GM03348 (cell line): ENCODE measurements at regions not wholly inside any gene's neighbourhood (a gene's known extent, or its start where the extent isn't known, plus 50 kb on each side); places are given as distances from the start of the nearest gene placed in this dataset.

ENCODE experiments used
- DNase-seq: peaks from one replicate; pipeline ENCODE4 v3.0.0; 2012; ENCODE audit warnings: low spot score

DNA sequence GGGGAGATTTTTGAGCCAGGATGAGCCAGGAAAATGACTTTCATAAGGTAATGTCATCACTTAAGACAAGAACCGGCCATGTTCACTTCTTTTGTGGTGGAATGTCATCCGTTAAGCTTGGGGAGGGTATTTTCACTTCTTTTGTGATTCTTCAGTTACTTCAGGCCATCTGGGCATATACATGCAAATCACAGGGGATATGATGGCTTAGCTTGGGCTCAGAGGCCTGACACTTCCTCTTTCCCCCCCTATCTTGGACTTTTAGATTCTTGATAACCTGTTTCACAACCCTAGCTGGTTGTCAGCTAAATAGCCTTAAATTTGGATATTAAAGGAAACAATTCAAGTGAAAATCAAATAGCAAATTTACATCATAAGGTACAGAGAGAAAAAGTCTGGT is 986.0 kb downstream of the NLGN4Y start:
- no peak for DNase-seq

DNA sequence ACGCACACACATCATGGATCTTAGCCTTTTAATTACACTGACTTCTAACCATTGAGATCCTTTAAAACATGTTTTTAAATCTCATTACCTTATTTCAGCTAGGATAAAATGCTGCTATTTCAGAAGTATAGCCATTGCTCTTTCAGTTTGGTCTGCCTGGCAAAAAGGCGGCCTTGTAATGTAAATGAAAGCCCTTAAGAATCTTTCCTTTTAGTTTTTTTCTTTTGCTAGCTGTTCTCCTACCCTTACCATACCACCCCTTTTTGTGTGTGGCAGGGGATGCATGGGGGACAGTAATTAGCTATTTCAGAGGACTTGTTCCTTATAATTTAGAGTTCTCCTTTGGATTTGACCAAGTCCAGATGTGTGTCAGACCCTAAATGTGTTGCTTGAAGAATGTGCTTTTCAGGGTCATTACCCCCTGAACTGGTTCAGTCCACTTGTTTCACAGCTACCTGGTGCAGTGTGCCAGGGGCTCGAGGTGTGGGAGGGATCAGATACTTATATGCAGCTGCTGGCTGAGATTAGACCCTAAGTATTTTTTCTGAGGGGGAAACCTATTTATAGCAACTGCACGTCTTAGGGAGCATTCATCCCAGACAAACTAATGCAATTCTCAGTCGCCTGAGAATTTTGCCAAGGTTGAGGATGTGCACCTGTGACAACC is 986.8 kb downstream of the NLGN4Y start:
- DNase-seq = no peak

DNA sequence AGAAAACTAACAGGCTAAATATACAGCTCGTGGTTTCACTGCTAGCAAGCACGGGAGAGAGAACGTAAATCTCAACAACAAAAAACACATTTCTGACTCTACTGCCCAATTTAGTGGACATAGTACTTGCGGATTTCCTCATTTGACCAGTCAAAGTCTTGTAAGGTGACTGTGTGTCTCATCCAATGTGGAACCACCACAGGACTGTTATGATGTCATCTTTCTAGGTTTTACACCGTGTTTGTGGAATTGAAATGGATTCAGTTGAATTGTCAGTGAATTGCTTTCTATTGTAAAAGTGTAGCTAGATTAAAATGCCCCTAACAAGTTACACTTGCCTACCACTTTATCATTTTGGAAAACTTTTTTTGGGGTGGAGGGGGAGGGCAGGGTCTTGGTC is 1010.8 kb downstream of the NLGN4Y start:
- DNase-seq = no peak

DNA sequence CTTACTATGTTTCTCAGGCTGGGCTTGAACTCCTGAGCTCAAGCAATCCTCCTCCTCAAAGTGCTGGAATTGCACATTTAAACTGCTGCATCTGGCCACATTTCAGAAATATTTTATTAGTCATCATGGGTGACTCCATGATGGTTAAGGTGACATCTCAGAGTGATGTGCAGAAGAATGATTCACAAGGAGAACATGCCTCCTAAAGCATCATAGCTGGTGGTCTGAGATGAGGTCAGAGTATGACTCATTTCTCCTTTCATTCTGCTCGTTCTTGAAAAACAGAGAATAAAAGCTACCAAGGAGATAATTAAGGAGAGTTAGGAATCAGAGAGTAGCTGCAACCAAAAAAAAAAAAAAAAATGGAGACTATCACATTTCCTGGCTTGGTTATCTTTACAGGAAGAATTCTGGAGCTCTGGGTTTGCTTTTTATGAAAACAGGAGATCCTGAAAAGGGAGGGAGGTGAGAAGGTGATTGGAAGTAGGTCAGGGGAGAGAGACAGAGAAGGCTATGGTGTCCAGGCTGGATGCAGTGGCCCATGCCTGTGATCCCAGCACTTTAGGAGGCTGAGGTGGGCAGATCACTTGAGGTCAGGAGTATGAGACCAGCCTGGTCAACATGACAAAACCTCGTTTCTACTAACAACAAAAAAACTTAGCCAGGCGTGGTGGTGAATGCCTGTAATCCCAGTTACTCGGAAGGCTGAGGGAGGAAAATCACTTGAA is 1011.6 kb downstream of the NLGN4Y start:
- peak; percentile 67 for DNase-seq

DNA sequence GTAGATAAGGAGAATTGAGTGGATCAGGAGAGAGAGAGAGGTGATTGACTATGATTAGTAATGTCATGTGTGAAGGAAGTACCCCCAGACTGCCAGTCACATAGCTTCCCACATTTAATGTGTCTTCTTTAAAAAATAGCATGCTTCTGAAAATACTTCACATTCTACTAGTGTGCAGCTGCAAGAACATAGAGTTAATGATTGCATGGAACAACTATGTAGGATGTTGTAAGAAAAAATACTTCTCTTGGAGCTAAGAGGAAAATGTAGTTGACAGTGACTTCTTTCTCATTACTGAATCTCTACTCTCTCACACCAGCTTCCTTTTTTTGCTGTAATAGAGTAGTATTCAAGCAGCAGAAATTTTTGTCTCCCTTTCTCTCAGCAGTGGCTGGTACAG is 1016.2 kb downstream of the NLGN4Y start:
- DNase-seq = peak; percentile 9

DNA sequence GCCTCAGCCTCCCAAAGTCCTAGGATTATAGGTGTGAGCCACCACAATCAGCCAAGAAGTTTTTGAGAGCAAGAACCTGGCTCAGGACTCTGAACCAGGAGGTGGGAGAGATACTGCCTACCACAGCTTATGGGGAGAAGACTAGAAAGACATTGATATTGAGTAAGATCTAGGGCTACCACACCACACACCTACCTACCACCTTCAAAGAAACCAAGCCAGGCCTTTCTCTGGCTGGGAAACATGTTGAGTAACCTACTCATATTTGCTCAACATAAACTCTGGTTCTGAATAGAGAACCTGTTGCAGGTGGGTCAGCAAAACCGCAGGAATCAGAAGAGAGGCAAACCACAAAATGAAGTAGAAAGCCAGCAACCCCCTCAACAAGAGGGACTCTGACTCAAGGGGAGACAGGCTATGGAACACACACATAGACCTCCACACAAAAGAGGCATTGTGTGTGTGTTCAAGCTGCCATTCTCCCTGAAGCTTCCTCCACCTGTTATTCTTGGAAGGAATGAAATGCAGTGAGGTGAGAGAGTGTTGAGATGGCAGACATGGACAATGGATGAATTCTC is 1021.9 kb downstream of the NLGN4Y start:
- no peak for DNase-seq

DNA sequence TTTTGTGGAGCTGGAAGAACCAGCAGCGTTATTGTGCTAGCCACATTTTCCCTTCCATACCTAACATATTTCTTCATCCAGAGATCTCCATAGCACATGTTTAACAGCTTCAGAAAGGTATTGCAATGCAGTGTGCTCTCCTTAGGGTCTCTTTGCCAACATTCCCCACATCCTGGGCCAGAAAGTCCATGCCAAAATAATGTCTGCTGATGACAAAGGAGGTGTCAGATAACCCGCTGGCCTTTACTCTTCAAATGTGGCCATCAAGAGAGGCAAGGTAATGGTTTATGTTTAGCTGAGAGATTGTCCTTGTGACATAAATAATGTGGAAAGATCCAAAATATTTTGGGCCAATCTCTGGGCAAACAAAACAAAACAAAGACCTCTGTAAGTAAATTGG is 1027.7 kb downstream of the NLGN4Y start:
- DNase-seq = no peak

DNA sequence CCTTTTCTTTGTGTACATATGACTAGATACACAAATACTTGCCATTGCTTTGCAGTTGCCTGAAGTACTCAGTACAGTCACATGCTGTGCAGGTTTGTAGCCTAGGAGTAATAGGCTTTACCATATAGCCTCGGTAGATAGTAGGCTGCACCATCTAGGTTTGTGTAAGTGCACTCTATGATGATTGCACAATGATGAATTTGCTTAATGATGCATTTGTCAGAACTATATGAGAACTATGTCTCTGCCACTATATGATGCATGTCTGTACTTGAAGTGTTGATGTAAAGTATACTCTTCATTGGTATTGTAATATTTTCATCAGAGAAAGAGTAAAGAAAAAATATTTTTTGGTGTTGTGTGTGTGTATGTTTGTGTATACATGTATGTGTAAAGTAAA is 1030.7 kb downstream of the NLGN4Y start:
- DNase-seq = no peak

DNA sequence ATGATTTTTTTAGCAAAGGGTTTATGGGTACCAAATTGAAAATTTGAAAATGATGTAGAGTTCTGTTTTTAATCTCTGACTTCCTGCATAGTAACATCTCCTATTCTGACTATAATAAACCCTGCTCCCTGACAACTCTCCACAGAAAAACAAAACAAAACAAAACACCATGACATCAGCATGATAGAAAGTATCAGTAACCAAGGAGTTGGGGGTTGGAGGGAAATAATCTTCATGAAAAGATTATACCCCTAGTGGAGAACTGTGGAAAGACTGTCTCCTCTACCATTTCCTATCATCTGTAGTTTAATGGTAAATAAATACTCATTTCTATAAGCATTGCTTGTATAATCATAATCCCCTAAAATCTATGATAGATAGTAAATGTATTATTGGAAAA is 1034.8 kb downstream of the NLGN4Y start:
- no peak for DNase-seq

DNA sequence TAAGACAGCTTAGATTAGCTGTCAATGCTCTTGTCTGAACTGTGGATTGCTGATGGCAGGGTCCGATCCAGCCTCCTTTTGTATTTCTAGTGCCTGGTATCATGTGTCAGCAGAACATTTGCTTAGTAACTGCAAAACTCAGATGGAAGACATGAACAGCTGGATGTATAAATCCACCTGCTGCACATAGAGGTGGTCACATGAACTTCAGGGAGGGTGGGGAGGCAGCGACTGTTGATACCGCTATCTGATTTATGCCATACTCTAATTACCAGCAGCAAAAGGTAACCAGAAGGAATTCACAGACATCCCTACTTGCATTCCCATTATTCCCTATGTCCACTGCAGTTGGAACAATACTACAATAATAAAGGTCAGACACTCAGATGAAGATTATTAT is 1036.5 kb downstream of the NLGN4Y start:
- no peak for DNase-seq

DNA sequence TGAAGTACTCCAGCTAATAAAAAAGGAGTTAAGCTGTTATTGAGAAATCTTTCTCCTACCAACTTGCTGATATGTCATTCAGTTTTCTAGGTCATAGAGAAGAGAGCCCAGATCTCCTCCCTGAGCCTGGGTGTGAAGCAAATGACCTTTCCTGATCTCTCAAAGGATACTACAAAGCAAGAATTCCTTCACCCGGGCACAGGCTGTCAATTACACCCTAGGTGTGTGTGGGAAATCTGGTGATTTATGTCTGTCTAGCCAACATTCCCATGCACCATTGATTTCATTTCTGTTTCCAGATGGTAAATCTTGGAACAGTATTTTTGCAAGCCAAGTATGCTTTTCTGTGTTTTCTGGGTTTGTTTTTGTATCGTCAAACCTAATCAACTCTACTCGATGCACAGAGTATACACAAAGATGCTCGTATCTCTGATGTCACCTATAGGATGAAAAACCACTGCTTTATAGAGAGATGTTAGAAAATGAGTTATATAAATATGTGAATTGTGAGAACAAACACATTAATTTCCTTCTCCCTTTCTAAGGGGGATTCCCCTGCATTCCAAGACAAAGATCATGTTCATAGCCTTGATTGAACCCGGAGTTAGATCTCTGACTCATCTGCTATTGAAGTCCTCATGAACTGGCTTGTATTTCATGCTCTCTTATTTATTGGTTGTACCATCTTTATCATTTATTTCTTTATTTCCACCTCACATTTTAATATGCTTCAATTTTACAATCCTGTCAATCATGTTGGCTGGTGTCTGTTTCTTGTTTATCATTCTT is 1037.4 kb downstream of the NLGN4Y start:
- no peak for DNase-seq

DNA sequence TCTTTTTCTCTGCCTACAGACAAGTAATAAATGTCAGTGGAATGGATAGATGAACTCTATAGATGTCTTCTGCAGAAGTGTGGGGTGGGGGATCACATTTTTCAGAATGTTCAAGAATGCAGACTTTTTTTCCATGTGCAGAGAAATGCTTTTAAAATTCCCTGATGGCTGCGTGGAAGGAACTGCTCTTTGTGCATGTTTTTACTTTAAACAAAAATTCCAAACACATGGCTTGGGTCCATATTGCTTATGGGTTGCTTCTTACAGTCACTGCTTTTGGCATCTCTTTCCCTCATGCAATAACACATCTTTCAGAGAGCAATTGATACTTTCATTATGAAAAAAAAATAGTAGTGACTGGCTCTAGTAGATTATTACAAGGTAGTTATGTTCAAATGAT is 1053.6 kb downstream of the NLGN4Y start:
- DNase-seq = no peak

DNA sequence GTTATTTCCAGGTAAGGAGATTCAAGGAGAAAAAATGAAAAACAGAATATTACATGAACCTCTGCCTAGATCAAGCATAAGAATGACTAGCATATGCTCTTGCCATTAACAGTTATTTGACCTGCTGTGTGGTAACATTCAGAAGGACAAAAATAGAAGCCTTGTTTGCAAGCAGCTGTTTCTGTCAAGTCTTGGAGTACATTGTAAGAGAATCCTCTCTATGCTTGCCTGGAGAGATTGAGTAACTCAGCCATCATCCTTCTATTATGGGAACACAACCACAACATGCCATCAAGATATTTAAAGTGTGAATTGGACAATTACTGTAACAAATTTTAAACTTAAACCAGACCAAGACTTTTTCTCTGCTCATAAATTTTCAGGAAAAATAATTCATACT is 1054.4 kb downstream of the NLGN4Y start:
- DNase-seq = peak; percentile 4

DNA sequence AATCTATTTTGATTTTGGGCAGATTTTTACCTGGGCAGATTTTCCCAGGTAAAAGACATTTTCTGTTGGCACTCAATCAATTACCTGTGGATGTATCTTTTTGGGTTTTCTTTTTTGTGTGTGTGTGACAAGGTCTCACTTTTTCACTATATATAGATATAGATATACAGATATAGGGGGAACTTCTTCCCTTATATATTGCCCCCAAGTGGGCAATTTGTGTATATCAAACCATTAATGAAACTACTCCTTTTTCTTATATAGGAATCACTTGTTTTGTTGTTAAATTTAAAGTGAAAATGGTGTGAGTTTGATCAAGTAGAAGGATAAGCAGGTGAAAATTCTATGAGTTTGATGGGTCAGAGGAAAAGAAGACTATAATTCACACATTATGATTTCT is 1054.9 kb downstream of the NLGN4Y start:
- DNase-seq = no peak

DNA sequence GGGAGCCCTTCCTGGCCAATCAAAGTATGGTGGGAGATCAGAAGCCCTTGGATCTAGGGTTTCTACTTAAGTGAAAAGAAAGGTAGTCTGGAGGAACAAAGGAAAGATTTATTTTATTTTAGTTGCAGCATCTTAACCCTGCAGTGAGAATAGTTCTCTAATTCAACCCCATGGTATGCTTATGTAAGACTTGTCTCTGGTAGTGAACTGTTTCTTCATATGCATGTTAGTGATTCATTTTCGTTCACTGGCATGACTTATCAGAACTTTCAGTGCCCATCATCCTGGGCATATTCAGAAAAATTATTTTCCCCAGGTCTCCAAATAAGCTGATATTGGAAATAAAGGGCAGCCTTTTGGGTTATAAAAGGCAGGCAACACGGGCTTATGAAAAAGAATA is 1058.8 kb downstream of the NLGN4Y start:
- DNase-seq = no peak

DNA sequence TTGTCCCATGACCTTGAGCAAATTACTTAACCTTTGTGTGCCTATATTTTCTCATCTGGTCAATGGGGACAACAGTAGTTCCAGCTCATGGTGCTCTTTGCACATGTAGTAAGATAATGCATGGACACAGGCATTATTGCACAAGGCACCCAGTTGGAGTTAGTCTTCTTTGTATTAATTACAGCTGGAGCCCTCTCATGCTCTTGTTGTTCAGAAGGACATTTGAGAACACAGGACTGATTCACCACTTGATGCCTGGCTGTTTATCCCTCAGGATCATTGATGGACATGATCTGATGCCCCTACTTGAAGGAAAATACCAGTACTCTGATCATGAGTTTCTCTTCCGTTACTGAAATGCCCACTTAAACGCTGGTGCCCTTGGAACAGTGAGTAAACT is 1068.6 kb downstream of the NLGN4Y start:
- no peak for DNase-seq

DNA sequence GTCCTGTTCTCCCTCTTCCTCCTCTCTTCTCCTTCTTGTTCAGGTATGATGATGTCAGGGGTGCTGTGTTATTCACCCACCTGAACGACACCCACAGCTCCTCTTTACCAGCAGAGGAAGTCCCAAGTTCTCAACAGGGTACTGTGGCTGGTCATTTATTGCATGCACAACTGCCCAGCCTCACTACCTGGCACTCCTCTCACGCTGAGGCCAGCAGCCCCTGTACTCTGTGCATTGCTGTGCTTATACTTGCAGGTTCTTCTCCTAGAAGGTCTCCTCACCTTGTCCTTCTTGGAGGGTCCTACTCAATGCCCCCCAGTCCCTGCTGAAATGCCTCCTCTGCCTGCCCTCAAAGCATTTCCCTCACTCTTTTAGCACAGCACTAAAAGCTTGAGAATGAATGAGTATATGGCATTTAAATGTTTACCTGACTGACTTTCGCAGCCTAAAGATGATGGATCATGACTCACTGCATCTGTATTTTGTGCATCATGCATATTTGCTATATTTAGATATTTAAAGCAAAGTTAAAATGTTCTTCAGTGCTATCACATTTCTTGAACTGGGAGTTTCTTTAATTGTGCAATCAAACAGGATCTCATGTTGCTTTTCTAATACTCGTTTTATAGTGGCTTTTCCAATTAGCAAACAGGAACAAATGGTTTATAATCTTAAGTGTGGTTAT is 1069.3 kb downstream of the NLGN4Y start:
- DNase-seq = peak; percentile 5

DNA sequence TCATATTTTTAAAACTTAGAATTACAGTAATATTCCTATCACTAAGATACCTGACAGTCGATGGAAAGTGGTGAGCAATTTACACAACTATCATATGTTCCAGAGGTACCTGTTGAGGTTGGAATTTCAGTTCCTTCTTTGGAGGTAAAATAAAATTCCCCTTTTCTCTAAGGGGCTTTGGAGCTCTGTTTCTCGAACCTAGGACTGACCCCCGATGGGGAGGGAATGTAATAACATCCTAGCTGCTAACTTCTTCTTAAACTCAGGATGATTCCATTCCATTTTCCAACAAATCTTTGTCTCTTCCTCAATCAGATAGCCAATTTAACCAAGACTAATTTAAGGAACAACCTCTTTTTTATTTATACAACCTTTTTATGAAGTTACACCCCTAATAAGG is 1069.8 kb downstream of the NLGN4Y start:
- no peak for DNase-seq

DNA sequence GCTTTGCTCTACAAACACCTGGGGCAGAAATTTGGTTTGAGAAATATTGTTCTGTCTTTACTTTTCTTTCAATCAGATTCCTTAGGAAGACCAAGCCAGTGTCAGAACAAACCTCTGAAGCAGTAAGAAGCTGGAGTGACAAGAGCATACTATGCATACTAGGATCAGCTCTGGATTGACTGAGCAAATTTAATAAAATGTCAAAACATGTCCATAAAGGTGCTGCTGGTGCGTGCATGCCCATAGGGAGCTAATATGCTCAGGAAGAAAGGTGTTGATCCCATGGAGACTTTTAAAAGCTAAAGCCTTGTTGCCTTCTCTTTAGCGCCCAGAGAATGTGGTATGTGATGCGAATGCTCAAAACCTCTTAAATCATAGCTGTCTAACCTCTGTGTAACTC is 1076.2 kb downstream of the NLGN4Y start:
- DNase-seq = no peak

DNA sequence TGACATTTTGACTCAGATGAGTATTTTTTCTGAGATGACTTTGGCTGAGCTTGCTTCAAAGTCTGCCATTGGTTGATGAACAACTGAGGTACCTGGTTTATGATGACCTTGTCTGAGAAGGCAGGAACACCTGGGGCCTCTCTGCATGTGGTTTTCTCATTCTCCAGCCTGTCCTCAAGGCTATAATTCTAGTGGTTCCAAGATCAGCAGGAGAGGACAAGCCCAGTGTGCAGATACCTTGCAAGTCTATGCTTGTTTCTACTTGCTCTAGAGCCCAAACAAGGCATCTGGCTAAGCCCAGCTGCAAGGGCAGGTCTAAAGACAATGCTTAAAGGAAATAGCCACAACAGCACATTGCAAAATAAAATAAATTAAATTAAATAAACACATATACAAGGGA is 1100.0 kb downstream of the NLGN4Y start:
- no peak for DNase-seq

DNA sequence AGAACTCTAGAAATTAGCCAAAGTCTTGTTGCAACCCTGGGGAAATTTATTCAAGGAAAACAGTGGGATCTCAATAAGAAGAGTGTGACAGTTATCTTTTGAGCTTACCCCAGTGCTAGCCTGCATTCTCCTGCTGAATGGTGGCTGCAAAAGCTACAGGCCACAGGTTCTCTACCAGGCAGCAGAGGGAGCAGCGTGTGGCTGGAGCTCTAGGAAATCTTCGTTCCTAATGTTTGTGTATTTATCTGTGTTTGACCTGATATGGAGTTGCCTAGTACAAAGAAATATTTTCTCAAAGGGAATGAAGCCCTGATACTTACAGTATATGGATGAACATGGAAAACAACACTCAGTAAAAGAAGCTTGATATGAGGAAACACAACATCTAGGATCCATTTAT is 1100.6 kb downstream of the NLGN4Y start:
- no peak for DNase-seq

DNA sequence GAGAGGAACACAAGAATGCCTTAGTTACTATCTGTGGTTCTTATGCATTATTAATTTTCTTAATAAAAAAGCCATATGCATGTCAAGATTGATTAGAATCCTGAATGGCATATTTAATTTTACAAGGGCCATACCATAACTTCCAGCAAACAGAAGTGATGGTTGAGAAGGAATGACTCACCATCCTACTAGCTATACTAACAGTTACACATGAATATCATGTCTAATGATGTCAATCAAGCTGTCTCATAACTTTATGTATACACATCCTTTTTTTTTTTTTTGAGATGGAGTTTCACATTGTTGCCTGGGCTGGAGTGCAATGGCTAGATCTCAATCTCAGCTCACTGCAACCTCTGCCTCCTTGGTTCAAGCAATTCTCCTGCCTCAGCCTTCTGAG is 1123.9 kb downstream of the NLGN4Y start:
- DNase-seq = no peak
